GM23248 (cell line): ENCODE measurements at regions not wholly inside any gene's neighbourhood (a gene's known extent, or its start where the extent isn't known, plus 50 kb on each side); places are given as distances from the start of the nearest gene placed in this dataset.

Source experiments
- EZH2 ChIP-seq: fragments of 200-600 bp; sonication (generic); IDR thresholded peaks from 2 replicates; pipeline ENCODE4 v1.6.1; 2018; ENCODE audit warnings: antibody characterized with exemption, mild to moderate bottlenecking; ENCODE audit not compliant: insufficient read depth, poor library complexity, severe bottlenecking
- EZH2phosphoT487 ChIP-seq: fragments of 200-600 bp; sonication (generic); IDR thresholded peaks from 2 replicates; pipeline ENCODE4 v1.6.1; 2018; ENCODE audit warnings: antibody characterized with exemption, moderate library complexity, mild to moderate bottlenecking, low read depth; ENCODE audit not compliant: insufficient read depth

DNA sequence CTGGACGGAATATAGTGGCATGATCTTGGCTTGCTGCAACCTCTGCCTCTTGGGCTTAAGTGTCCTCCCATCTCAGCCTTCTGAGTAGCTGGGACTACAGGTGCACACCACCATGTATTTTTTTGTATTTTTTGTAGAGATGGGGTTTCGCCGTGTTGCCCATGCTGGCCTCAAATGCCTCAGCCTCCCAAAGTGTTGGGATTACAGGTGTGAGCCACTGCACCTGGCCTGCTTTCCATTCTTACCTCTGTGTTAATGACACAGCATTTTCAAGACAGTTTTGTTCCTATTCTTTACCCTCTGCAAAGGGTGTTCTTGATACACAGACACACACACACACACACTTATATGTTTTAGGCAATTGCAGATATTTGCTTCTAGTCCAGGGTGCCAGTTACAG, 113.3 kb downstream of the LRRC70 start:
- TF ChIP-seq EZH2, result no peak
- TF ChIP-seq EZH2phosphoT487, result no peak
